Kidney epithelial cell (primary cell): ENCODE measurements at regions not wholly inside any gene's neighbourhood (a gene's known extent, or its start where the extent isn't known, plus 50 kb on each side); places are given as distances from the start of the nearest gene placed in this dataset.

Experiments
- DNase-seq: peaks from one replicate; pipeline ENCODE4 v3.0.0-alpha.2; 2010; ENCODE audit warnings: low read depth
- H3K27me3 ChIP-seq: 2 replicates; pipeline ENCODE4 v1.6.0; 2011; ENCODE audit warnings: low read length; ENCODE audit not compliant: control insufficient read depth, insufficient read depth
- H3K36me3 ChIP-seq: 2 replicates; pipeline ENCODE4 v1.5.1; 2011; ENCODE audit warnings: low read length; ENCODE audit not compliant: control insufficient read depth, insufficient read depth
- H3K4me3 ChIP-seq: 2 replicates; pipeline ENCODE4 v1.5.1; 2011; ENCODE audit warnings: low read depth, mild to moderate bottlenecking, control low read depth, low read length
- CTCF ChIP-seq: IDR thresholded peaks from 2 replicates; pipeline ENCODE4 v1.5.1; 2011; ENCODE audit warnings: mild to moderate bottlenecking, moderate library complexity, low read length, control low read depth, inconsistent platforms; ENCODE audit not compliant: insufficient read depth, poor library complexity, severe bottlenecking

- Histone ChIP-seq H3K36me3 (no peaks in the 10 kb centered on the region), H3K4me3 (no peak overlapping the region), H3K27me3 (peaks cover 21% of the 10 kb centered on the region)
- DNase-seq, result no peak
- no peak for TF ChIP-seq CTCF
These were observed 204.5 kb upstream of the NAV2 start for GRCh38 chr11:19508165-19508564.

GRCh38 chr11:19506816-19507486 is 205.7 kb upstream of the NAV2 start:
- Histone ChIP-seq H3K27me3 (peaks cover 16% of the 10 kb centered on the region), H3K36me3 (no peaks in the 10 kb centered on the region), H3K4me3 (no peak overlapping the region)
- TF ChIP-seq CTCF, result no peak
- no peak for DNase-seq

GRCh38 chr11:19502691-19503253 is 209.9 kb upstream of the NAV2 start:
- DNase-seq, result no peak
- no peak for TF ChIP-seq CTCF
- Histone ChIP-seq H3K36me3 (no peaks in the 10 kb centered on the region), H3K4me3 (no peak overlapping the region), H3K27me3 (peaks cover 5% of the 10 kb centered on the region)

- no peak for TF ChIP-seq CTCF
- no peak for DNase-seq
- Histone ChIP-seq H3K4me3 (no peak overlapping the region), H3K27me3 (peaks cover 5% of the 10 kb centered on the region), H3K36me3 (no peaks in the 10 kb centered on the region)
These were observed 211.0 kb upstream of the NAV2 start for GRCh38 chr11:19501631-19502030.

GRCh38 chr11:19499999-19500398 is 212.6 kb upstream of the NAV2 start:
- no peak overlapping the region for H3K4me3 ChIP-seq
- H3K27me3 ChIP-seq, result peaks cover 4% of the 10 kb centered on the region
- no peak for DNase-seq
- no peaks in the 10 kb centered on the region for H3K36me3 ChIP-seq
- TF ChIP-seq CTCF, result no peak
